GM18508 (cell line): ENCODE measurements at regions not wholly inside any gene's neighbourhood (a gene's known extent, or its start where the extent isn't known, plus 50 kb on each side); places are given as distances from the start of the nearest gene placed in this dataset.
"Not testable (repeated sequence)": the region's sequence is repeated elsewhere in the genome, so short reads cannot be mapped to it uniquely, and the experiment has no call there.

Experiments used
- ATAC-seq: cut with Tn5 transposase; IDR thresholded peaks from one replicate; pipeline ENCODE4 v1.9.1; 2021; ENCODE audit warnings: moderate number of reproducible peaks; ENCODE audit not compliant: insufficient read depth, unreplicated experiment

DNA sequence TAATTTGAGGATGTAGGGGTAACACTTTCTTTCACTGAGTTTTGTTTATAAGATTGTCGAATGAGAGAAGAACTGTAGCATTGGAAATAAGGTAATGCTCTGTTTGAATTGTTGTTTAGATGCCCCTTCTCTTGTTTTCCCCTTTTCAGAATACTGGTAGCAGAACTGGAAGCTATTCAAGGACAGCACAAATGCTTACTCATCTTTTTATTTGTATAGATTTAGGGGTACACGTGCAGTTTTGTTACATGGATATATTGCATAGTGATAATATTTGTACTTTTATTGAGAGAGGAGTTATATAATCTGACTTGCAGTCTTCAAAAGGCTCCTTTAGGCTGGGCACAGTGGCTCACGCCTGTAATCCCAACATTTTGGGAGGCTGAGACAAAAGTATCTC, 145.4 kb upstream of the HAND2 start:
- no peak for ATAC-seq

DNA sequence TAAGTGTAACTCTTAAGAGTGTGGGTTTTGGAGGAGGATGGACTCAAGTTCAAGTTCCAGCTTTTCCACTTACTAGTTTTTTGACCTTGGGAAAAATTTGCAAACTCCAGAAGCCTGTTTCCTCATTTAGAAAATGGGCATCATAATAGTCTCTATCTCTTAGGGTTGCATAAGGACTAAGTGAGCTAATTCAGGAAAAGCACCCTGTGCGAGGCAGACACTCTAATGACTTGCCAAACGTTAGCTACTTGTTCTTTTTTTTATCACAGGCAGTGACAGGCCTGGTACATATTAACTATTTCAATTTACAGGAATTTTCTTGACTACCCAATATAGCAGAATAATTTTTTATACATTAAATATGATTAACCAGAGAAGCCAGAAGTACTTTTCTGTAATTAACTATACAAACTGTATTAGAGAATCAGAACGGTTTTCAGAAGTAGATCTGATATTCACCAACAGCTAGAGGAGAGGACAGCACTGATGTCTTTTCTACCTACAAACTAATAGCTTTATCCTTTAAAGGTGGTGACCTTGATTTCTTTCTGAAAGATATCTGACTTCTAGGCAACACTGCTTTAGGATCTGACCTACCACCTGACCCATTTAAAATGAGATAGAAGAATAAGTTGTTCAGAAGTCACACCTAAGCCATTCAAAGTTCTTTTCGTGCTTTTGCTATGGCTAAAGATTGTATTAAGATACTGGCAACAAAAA, 139.6 kb upstream of the HAND2 start:
- ATAC-seq = no peak

DNA sequence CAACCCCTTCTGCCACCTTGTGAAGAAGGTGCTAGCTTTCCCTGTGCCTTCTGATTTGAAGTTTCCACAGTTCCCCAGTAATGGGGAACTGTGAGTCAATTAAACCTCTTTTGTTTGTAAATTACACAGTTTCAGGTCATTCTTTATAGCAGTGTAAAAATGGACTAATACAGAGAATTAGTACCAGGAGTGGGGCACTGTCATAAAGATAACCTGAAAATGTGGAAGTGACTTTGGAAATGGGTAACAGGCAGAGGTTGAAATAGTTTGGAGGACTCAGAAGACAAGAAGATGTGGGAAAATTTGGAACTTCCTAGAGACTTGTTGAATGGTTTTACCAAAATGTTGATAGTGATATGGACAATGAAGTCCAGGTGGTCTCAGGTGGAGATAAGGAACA, 131.0 kb upstream of the HAND2 start:
- no peak for ATAC-seq

DNA sequence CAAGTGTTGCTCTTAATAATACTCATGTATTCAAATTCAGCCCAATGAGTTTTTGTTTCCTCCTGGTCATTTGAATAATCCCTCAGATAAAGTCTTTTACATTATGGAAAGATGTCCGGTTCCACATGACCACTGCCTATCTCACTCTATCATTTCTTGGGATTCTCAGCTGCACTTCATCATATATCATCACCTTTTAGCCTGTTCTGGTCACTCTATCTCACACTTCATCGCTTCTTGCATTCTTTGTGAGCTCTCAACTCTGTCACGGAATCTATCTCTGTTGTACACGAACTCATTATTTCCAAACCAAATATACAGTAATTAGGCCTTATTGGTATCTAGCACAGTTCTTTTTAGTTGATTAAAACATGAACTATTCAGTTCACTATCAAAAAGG, 126.9 kb upstream of the HAND2 start:
- ATAC-seq = no peak

DNA sequence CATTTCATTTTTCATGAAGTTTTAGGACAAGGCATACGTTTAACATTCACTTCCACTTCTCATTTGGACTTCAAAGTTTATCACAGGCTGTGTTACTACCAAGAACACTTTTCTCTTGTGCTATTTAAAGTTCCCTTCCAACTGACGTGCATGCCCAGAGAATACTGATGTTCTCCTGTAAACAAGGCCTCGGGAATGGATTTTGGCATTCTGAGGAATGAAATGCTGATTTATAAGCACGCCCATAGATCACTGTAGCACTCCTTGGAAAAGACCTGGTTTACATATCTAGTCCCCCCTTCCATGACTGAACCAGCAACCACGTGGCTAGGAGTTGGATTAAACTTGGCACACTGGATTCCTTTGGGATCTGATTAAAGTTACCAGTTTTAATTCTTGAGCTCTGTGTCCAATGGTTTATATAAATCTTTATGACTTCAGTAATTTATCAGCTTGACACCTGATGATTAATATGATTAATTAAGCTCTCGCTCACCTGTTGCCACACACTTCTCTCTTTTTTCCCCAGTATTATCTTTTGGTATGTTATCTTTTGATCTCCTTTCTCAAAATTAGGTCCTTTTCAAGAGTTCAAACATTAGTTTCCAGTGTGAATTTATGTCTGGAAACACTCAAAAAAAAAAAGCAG, 122.4 kb upstream of the HAND2 start:
- no peak for ATAC-seq

DNA sequence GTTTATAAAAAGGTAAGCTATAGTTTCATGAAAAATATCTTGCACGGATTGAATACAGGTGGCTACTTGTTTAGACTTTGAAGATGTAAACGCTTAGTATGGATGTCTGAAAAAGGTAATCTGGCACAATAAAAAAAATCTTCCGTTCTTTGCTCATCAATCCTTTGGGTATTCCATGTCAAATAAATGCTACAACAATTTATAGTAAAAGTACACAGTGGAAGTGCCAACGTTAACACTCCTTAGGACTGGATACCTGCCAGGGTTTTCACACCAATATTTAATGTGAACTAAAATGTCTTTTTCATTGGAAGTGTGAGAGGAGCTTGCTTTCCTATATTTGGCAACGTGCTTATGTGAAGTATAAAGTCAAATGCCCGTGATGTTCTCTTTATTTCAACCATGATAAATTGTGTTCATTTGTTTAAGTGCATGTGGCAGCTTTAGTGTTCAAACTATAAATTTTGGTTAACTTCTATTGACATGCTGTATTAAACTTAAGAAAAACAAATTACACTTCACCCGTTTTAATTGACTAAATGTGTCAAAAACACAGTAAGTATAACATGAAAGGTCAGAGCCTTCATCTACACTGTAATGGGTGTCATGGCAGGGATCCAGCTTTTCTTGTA, 121.7 kb upstream of the HAND2 start:
- no peak for ATAC-seq

DNA sequence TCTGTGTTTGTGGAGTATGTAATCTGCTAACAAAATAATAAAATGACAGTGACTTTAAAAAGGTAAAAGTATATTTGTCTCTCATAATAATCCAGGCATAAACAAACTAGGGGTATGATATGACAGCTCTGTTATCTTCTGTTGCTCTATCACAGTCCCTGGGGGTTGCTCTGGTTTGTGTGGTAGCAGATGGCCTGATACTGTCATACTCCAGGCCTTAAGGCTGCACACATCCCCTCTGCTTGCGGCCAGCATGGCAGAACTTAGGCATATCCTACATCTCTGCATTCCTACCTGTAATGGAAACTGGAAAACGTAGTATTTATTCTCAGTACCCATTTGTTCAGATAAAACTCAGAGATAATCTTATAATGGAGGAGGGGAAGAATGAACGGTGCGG, 117.9 kb upstream of the HAND2 start:
- no peak for ATAC-seq

DNA sequence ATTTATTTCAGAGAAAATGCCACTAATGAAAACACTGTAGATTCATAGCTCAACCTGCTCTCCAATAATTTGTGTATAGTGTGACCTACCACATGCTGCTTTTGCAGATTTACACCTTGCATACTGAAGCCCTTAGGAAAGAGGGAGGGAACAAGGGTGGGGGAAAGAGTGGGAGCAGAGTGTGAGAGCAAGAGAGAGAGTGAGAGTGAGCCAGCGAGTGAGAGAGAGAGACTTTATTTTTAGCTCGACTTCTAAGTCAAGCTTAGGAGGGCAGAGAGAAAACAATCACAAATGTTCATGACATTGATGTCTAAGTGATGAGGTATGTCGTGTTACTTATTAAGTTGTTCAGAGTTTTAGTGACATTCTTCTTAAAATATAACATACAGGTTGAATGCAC, 112.5 kb upstream of the HAND2 start:
- ATAC-seq = no peak

DNA sequence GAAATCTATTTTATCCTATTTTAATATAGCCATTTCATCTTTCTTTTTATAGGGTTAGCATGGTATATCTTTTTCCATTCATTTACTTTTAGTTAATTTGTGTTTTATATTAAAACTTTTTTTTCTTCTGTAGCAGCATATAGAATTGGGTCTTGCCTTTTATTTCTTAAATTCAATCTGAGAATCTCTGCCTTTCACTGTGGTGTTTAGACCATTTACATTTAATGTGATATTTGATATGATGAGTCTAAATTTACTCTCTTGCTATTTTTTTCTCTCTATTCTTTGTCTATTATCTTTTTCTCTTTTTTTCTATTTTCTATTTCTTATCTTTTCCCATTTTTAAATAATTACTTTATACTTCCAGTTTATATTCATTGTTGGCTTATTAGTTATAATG, 105.4 kb upstream of the HAND2 start:
- no peak for ATAC-seq

DNA sequence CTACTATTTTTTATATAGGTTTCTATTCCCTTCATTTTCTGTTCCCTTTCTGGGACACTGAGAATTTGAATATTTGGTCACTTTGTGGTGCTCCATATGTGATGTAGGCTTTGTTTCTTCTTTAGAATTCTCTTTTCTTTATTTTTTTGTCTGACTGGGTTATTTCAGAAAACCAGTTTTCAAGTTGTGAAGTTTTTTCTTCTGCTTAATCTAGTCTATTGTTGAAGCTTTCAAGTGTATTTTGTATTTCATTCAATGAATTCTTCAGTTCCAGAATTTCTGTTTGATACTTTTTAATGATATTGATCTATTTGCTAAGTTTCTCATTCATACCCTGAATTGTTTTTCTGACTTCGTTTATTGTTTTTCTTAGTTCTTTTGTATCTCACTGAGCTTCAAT, 96.2 kb upstream of the HAND2 start:
- no peak for ATAC-seq

DNA sequence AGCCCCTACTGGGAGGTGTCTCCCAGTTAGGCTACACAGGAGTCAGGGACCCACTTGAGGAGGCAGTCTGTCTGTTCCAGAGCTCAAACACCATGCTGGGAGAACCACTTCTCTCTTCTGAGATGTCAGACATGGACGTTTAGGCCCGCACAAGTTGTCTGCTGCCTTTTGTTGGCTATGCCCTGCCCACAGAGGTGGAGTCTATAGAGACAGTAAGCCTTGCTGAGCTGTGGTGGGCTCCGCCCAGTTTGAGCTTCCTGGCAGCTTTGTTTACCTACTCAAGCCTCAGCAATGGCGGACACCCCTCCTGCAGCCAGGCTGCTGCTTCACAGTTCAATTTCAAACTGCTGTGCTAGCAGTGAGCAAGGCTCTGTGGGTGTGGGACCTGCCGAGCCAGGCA, 88.6 kb upstream of the HAND2 start:
- not testable (repeated sequence) for ATAC-seq

DNA sequence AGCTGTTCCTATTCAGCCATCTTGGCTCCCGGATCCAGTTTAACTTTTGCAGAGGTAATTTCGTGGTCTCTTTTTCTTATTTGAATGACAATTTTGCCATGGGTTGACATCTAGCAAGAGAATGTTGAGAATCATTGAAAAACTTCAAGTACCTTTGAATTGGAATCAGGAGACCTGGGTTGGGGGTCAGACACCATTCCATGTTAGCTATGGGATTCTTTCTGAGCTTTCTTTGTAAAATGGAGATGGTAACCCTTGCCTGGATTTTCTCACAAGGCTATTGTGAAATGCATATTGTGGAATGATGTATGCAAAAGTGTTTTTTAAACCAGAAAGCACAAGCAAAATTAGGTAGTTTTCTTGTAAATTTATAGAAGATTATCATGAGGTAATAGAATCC, 79.1 kb upstream of the HAND2 start:
- no peak for ATAC-seq

DNA sequence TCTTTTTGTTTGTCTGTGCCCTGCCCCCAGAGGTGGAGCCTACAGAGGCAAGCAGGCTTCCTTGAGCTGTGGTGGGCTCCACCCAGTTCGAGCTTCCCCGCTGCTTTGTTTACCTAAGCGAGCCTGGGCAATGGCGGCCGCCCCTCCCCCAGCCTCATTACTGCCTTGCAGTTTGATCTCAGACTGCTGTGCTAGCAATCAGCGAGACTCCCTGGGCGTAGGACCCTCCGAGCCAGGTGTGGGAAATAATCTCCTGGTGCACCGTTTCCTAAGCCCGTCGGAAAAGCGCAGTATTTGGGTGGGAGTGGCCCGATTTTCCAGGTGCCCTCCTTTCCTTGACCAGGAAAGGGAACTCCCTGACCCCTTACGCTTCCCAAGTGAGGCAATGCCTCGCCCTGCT, 78.6 kb upstream of the HAND2 start:
- not testable (repeated sequence) for ATAC-seq

DNA sequence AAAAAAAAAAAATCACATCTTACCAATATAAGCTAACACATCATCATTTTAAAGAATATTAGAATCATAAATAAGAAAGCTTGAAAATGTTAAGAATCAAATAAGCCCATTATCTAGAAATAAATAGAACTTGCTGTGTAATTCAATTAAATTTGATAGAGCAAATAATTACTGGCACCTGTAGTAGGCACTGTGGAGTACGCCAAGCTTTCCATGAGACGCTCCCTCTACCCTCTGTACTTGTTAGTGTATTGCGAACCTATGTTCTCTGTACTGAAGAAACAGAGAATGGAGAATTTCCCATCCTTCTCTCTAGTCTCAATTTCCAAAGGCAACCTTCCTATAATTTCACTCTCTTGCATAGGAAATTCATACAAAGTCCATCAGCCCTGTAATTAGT, 61.7 kb upstream of the HAND2 start:
- no peak for ATAC-seq

DNA sequence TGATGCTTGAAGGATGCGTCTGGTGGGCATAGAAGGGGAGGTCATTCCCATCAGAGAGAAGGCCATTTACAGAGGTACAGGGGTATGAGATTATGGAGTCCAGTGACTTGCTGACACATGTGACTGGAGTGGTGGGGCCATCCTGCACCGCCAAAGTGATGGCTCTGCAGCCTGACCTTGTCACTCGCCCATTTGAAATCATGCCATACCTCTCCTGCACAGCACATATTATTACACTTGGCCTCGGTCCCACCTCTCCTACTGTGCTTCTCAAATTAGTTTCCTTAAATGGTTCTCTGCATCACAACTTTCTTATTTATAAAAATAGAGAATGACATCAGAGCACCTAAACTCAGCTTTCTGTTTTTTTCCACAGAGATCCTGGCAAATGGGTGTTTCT, 60.7 kb upstream of the HAND2 start:
- no peak for ATAC-seq

DNA sequence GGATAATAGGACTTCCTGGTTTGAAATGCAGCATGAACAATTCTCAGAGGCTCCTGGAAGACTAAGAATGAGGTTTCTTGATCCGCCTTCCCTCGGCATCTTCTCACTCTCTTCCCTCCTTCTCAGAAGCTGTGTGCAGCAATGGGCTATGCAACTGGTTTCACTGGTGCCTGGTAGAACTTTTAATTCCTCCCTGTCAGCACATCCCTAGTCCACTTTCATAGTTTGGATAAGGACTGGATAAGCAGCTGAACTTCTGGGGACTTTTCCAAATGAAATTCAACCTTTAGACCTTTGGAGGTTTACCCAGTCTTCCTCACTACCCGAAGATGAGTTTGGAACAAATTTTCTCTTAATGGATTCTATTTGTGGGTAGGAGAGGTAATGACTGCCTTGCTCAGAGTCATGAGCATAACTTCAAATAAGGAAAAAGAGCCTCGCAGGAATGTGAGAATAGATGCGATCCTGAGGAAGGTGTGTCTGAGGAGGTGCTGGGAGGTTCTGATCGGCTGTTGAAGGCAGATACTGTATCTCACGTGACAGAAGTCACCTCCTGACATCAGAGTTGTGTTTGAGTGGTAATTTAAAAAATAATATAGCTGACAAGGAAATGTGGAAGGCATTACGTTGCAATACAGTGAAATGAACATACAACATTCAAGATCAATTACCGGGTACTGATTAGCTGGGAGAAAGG, 56.0 kb upstream of the HAND2 start:
- ATAC-seq = no peak

DNA sequence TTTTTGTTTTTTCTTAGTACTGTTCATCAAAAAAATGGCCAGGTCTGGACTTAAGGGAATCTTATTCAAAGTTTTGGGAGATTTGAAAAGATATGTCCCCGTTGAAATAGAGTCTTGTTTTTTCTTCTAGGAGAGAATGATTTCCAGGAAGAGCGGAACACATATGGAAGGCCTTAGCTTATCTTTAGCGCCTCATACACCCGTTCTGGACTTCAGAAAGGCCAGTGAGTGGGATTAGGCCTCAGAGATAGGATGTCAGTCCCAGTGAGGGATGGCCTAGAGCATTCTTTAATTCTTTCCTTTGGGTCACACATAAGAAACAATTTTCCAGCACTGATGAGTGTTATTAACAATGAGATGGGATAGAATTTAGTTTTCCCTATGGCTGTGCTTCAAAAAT, 54.5 kb upstream of the HAND2 start:
- no peak for ATAC-seq
